Esophagus squamous epithelium (tissue), 4 donors: ENCODE measurements at regions not wholly inside any gene's neighbourhood (a gene's known extent, or its start where the extent isn't known, plus 50 kb on each side); places are given as distances from the start of the nearest gene placed in this dataset.

Experiments
- CTCF ChIP-seq, 6 experiments: fragments of 450-650 bp in 4 of 6; fragments of 200-600 bp in 2 of 6; sonication (generic) in 2 of 6; IDR thresholded peaks; one replicate each; pipeline ENCODE4 v1.5.1; 2016 to 2019; ENCODE audit warnings: antibody characterized with exemption in 6 of 6, mild to moderate bottlenecking in 4 of 6, moderate library complexity in 4 of 6
- POLR2A ChIP-seq, 4 donors: fragments of 450-650 bp; IDR thresholded peaks; one replicate each; pipeline ENCODE4 v1.6.1; 2017; ENCODE audit warnings: antibody characterized with exemption in 4 of 4, mild to moderate bottlenecking in 4 of 4, moderate library complexity in 3 of 4

GRCh38 chrX:73979551-73980131 lies 127.1 kb upstream of the XIST start:
- TF ChIP-seq CTCF (IDR thresholded peaks at IDR 0.05) (no peak), POLR2A (IDR thresholded peaks at IDR 0.05) (no peak)
